Spleen (tissue), 7 donors: ENCODE measurements at regions not wholly inside any gene's neighbourhood (a gene's known extent, or its start where the extent isn't known, plus 50 kb on each side); places are given as distances from the start of the nearest gene placed in this dataset.

ENCODE experiments used
- CTCF ChIP-seq, 11 experiments: fragments of 200-600 bp in 7 of 11; fragments of 450-650 bp in 4 of 11; sonication (generic) in 4 of 11; IDR thresholded peaks in 8 of 11; conservative IDR thresholded peaks in 3 of 11; 1 replicate in 7 of 11; 2 replicates in 4 of 11; pipeline versions ENCODE4 v1.4.0 to v1.8.0; 2016 to 2021; ENCODE audit warnings: antibody characterized with exemption in 11 of 11, inconsistent platforms in 4 of 11, mild to moderate bottlenecking in 1 of 11
- POLR2AphosphoS5 ChIP-seq, 3 donors: sonication (generic); formaldehyde crosslinking; IDR thresholded peaks; one replicate each; pipeline ENCODE4 v1.5.1; 2017; ENCODE audit warnings: antibody characterized with exemption in 3 of 3
- donor health status: DM: no; HTN: no; CAD: no; lungs with moderate emphysema.
- donor health status: DM: no; HTN: no; CAD: no.
- donor health status: DM: no; HTN: no; CAD: no.

- no peak for TF ChIP-seq CTCF (IDR thresholded peaks at IDR 0.05 in 8 of 11, conservative IDR thresholded peaks at IDR 0.05 in 3 of 11)
- TF ChIP-seq POLR2AphosphoS5 (IDR thresholded peaks at IDR 0.05) = no peak
Measured at GRCh38 chr1:201685485-201685884, 143.5 kb upstream of the IPO9 start.
